Left cardiac atrium (tissue), 4 donors: ENCODE measurements at regions not wholly inside any gene's neighbourhood (a gene's known extent, or its start where the extent isn't known, plus 50 kb on each side); places are given as distances from the start of the nearest gene placed in this dataset.
A peak's percentile ranks its signal among the peaks of the same experiment; 100 is the strongest.

ENCODE experiments used
- ATAC-seq, 2 donors: fragments of 200-7000 bp; cut with Tn5 transposase; one replicate each; pipeline ENCODE4 v1.9.1; 2020; ENCODE audit warnings: mild to moderate bottlenecking in 2 of 2, moderate library complexity in 2 of 2
- DNase-seq: peaks from one replicate; pipeline ENCODE4 v3.0.0-alpha.2; 2020
- intact Hi-C, 2 donors: fragments of 100-400 bp; cut with DNase I; formaldehyde crosslinking; loops; one replicate each; pipeline versions ENCODE4 v1.14.1 to v1.15.1; 2022 to 2023
- donor health status: DM: no; HTN: yes; CAD: no.
- donor health status: DM: no; HTN: yes; CAD: no; lungs with severe emphysema.
- donor health status: DM: yes; HTN: yes; CAD: no.
- donor health status: Dilated cardiomyopathy.

DNA sequence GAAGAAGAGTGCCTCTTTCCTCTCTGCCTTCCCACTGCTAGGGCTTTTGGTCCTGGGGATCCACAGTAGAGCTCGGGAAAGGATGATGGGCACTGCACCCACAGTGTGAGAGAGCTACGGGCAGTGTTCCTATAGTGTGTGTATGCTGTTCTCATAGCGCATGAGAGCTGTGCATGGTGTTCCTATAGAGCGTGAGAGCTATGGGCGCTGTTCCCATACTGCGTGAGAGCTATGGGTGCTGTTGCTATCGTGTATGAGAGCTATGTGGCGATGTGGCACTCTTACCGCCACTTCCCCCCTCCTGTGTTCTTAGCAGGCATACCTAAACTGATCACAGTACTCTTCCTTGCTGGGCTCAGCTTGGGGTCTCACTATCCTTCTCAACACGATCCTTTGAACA lies 213.5 kb downstream of the EDEM1 start:
- ATAC-seq, result no peak
- intact Hi-C loops, result no loop called here

DNA sequence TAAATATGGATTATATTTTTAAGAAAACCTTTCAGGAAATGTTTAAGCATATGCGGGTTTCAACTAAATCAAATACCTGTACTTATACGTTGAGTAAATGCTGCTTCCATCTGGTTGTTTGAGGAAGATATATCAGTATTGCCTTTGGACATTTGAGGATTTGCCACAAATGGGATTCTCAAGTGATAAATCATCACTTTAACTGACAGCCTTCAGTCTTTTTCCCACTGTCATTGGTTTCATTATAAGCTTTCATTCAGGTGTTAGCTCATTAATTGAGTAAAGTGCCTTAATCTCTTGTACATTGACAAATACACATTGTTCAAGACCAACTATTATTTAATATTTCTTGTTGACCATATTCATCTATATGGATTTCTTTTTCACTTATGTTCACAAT lies 217.2 kb downstream of the EDEM1 start:
- intact Hi-C loops, result no loop called here
- DNase-seq (no peak), ATAC-seq (no peak)

More for the DNA sequence above, 213.5 kb downstream of the EDEM1 start:
- DNase-seq, result no peak

- intact Hi-C loops, result no loop called here
- ATAC-seq (no peak), DNase-seq (no peak)
These were observed 224.3 kb downstream of the EDEM1 start for GRCh38 chr3:5411786-5412185.

DNA sequence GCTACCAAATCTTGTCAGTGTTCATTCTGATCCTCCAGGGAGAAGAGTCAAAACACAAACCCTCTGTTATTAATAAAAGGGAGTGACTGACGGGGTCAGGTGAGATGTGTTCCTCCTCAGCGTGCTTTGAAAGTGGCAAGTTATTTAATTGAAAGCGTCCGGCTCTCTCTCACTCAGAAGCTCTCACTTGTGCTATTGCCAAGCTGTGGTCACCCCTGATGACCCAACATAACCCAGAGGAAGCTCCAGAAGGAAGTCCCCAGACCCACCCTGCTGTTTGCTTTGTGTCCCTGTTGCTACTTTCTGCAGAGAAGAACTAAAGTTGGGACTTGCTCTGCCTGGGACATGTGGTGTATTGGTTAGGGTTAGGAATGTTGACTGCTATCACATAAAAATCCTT lies 235.6 kb downstream of the EDEM1 start:
- DNase-seq (no peak), ATAC-seq (peak in 1 of 2 donors; percentile 63)
- intact Hi-C loops, result no loop called here

DNA sequence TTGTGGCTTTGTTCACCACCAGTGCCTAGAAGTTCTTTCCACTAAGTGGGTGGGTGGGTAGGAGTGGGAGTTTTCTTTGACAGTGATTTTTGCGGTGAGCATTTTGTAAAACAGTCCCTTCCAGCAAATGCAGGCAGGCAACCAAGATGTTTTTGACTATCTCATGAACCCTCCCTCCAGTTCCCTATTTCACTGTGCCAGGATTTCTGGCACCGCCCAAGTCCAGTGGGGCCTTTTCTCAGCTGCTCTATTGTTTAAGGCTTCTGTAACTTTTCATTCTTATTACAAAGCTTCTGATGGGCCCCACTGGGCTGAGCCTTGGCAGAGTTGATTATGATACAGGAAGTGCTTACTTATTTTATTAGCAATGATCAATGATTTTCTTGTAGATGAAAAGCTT lies 236.0 kb downstream of the EDEM1 start:
- ATAC-seq (peak in 1 of 2 donors; percentile 52), DNase-seq (peak; percentile 23)
- intact Hi-C loops, result no loop called here

DNA sequence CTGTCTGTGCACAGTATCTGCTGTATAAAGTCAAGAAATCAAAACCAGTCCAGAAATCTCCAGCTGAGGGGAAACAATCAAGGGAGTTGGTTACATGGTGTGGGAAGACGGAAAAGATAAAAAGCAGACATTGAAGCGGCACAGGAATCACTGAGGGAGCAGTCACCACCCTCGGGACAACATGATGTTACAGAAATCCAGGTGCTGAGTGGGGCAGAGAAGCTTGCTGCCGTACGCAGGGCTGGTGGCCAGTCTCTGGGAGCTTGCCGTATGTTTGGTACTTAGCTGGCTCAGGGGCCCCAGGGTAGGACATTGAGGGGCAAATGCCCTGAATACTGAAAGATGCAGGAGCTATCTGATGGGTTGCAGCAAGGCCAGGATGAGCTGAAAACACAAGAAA lies 237.9 kb downstream of the EDEM1 start:
- intact Hi-C loops, result no loop called here
- DNase-seq, result no peak
- no peak for ATAC-seq

- DNase-seq, result peak; percentile 83
- peak; percentile 73 to 84 for ATAC-seq
- intact Hi-C loops, result no loop called here
These were observed 238.8 kb downstream of the EDEM1 start for GRCh38 chr3:5426094-5426883.

DNA sequence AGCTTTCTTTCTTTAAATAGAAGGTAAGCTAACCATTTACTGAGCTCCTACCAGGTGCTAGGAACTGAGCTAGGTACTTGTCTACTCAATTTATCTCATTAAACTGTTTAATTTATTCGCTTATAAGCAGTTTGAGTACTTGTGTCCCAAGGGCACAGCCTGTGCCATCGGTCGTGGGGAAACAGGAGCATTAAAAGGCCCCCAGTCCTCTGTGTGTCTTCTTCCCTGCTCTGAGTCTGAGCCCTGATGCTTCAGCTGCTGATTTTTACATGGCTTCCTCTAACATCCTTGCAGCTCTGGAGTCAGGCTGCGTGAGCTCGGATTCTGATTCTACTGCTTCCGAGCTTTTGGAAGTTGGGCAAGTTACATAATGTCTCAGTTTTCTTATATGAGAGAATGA lies 239.5 kb downstream of the EDEM1 start:
- intact Hi-C loops, result no loop called here
- ATAC-seq, result no peak
- no peak for DNase-seq

DNA sequence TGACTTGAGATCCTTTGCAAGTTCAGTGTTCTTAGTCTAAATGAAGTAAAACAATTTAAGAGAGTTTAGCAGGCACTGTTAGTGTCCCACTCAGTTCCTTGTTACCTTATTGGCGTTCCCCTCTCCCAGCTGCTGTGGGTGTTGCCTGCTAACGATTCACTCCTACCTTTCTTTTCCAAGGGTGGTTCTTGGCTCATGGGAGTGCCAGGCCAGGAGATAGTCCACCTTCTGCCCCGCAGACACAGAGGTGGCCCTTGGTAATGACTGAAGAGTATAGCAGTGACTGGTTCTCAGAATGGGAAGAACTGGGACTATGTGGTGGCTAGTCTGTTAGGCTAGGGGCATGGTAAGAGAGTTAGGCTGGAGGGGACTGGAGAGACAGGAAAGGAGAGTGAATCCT lies 240.4 kb downstream of the EDEM1 start:
- ATAC-seq (no peak), DNase-seq (no peak)
- intact Hi-C loops, result no loop called here

DNA sequence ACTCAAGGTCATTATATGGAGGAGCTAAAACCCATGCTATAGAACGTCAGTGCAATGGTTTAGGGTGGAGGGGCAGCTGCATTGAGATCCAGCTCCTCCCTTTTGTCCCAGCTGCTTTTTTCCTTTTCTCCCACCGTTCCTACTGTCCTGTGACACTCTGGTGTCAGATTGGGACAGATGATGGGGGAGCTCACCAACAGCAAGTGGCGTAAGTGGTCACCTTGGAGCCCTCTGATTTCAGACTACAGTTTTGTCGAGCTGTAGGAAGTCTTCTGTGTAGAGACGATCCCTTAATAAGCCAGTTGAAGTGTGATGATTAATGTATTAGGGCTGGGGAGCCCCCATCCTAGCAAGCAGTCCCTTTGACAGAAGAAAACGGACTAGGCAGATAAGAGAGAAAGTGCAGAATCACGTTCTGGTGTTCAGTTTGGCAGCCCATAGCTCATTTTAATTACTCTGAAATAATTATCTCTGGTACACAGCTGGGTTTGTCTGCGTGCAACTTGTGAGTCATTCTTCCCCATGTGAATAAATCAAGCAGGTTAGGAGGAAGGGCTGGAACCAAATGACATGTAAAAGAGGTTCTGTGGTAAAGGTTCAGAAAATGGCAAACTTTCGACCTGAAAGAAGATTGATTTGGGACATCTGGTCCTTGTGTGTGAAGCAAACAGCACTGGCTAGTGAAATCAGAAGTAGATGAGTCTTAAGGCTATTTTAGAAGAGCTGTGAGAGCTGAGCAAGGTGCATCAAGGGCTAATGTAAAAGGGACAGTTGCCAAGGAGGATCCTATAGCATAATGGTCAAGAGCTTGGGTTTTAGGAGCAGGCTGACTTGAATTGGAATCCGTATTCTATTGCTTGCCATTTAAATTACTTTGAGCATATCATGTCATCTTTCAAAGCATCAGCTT lies 241.4 kb downstream of the EDEM1 start:
- intact Hi-C loops, result no loop called here
- no peak for DNase-seq
- ATAC-seq, result no peak

GRCh38 chr3:5429517-5429890 lies 242.0 kb downstream of the EDEM1 start:
- DNase-seq (no peak), ATAC-seq (no peak)
- intact Hi-C loops, result no loop called here

GRCh38 chr3:5430701-5431100 lies 243.2 kb downstream of the EDEM1 start:
- intact Hi-C loops, result no loop called here
- DNase-seq (no peak), ATAC-seq (no peak)

- ATAC-seq (no peak), DNase-seq (no peak)
- intact Hi-C loops, result no loop called here
These were observed 243.6 kb downstream of the EDEM1 start for GRCh38 chr3:5431146-5431545.

GRCh38 chr3:5431811-5432378 lies 244.4 kb downstream of the EDEM1 start:
- intact Hi-C loops, result no loop called here
- DNase-seq (no peak), ATAC-seq (no peak)

- no peak for DNase-seq
- ATAC-seq, result no peak
- intact Hi-C loops, result no loop called here
These were observed 249.8 kb downstream of the EDEM1 start for GRCh38 chr3:5437296-5437782.

DNA sequence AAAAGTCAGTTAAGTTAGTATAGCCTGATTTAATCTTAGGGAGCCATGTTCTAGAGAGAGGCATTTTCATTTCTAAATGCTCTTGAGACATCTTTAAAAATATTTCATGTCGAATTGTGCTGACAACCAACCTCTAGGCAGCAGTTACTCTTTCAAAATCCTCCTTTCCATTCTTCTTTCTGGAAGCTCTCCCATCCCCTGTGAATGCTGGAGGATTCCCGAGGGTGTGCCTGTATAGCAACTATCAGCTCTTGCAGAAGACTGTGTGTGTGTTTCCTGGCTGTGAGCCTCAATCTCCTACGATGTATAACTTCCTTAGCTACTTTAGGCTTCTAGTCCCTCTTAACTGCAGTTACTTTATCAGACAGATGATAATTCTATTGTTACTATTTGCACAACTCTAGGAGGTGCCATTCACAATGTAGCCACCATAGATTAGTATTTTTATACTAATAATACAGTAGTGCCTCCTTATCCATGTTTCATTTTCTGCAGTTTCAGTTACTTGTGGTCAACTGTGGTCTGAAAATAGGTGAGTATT lies 250.3 kb downstream of the EDEM1 start:
- DNase-seq (no peak), ATAC-seq (no peak)
- intact Hi-C loops, result no loop called here

DNA sequence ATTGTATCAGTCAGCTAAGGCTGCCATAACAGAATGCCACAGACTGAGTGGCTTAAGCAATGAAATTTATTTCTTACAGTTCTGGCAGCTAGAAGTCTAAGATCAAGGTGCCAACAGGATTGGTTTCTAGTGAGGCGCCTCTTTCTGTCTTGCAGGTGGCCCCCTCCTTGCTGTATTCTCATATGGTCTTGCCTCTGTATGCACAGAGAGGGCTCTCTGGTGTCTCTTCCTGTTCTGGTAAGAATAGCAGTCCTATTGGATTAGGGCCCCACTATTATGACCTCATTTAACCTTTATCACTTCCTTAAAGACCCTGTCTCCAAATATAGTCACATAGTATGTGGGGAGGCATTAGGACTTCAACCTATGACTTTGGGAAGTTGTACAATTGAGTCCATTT lies 253.9 kb downstream of the EDEM1 start:
- intact Hi-C loops, result no loop called here
- no peak for ATAC-seq
- no peak for DNase-seq

DNA sequence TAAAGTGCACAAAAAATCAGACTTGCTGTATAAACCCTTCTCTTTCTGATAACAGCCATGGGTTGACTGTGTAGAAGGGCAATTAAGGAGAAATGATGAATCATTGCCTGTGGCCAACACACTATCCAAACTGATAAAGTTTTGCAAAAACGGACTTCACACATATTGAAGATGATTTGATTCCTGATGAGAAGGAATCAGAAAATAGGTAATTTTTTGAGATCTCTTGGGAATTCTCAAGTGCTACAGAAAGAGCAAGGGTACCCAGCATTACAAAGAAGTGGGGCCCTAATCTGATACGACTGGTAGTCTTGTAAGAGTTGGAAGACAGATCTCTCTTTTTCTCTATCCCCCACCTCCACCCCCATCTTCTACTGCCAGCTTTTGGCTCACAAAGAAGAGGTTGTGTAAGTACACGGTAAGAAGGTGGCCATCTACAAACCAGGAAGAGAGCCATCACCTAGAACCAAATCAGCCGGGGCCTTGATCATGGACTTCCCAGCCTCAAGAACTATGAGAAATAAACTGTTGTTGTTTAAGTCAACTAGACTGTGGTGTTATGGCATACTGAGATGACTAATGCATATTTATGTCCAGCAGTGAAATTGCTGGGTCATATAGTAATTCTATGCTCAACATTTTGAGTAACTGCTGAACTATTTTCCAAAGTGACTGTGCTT lies 254.7 kb downstream of the EDEM1 start:
- no peak for DNase-seq
- intact Hi-C loops, result no loop called here
- ATAC-seq, result no peak

DNA sequence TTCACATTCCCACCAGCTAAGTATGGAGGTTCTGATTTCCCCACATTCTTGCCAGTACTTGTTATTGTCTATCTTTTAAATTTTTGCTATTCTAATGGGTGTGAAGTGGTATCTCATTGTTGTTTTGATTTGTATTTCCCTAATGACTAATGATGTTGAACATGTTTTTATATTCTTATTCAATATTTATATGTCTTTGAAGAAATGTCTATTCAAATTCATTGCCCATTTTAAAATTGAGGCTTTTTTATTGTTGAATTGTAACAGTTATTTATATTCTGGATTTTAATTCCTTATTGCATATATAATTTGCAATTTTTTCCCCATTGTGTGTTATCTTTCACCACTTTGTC lies 255.3 kb downstream of the EDEM1 start:
- intact Hi-C loops, result no loop called here
- no peak for ATAC-seq
- no peak for DNase-seq
